SK-N-SH treated with all-trans-retinoic acid at 6 μM for 48 hours (cell line): ENCODE measurements at regions not wholly inside any gene's neighbourhood (a gene's known extent, or its start where the extent isn't known, plus 50 kb on each side); places are given as distances from the start of the nearest gene placed in this dataset.

Experiments used
- ATAC-seq: fragments of 200-7000 bp; cut with Tn5 transposase; 3 replicates; pipeline ENCODE4 v1.9.1; 2020; ENCODE audit warnings: mild to moderate bottlenecking, moderate library complexity
- ARNTL ChIP-seq: fragments of 450-650 bp; formaldehyde crosslinking; IDR thresholded peaks from 2 replicates; pipeline ENCODE4 v1.5.0; 2020; ENCODE audit warnings: low read depth, mild to moderate bottlenecking, moderate library complexity, borderline replicate concordance
- BACH2 ChIP-seq: fragments of 250-450 bp; sonication (Bioruptor Pico); IDR thresholded peaks from 2 replicates; pipeline ENCODE4 v1.9.0; 2021; ENCODE audit warnings: mild to moderate bottlenecking, borderline replicate concordance
- CSDC2 ChIP-seq: fragments of 250-450 bp; sonication (Bioruptor Pico); IDR thresholded peaks from 2 replicates; pipeline ENCODE4 v1.5.0; 2020; ENCODE audit warnings: mild to moderate bottlenecking, moderate library complexity
- CSRNP3 ChIP-seq: fragments of 250-450 bp; sonication (Bioruptor Pico); IDR thresholded peaks from 2 replicates; pipeline ENCODE4 v1.5.1; 2021; ENCODE audit warnings: mild to moderate bottlenecking, moderate library complexity
- ESRRG ChIP-seq: fragments of 250-450 bp; sonication (Bioruptor Pico); IDR thresholded peaks from 2 replicates; pipeline ENCODE4 v1.6.1; 2021; ENCODE audit warnings: mild to moderate bottlenecking
- GLIS3 ChIP-seq: fragments of 250-450 bp; sonication (Bioruptor Pico); IDR thresholded peaks from 2 replicates; pipeline ENCODE4 v1.5.0; 2020; ENCODE audit warnings: mild to moderate bottlenecking, moderate library complexity
- ISL1 ChIP-seq: fragments of 250-450 bp; sonication (Bioruptor Pico); IDR thresholded peaks from 2 replicates; pipeline ENCODE4 v2.1.2; 2022; ENCODE audit warnings: mild to moderate bottlenecking, moderate library complexity
- OSR1 ChIP-seq: fragments of 250-450 bp; sonication (Bioruptor Pico); IDR thresholded peaks from 2 replicates; pipeline ENCODE4 v1.8.0; 2022; ENCODE audit warnings: moderate library complexity, mild to moderate bottlenecking, inconsistent platforms
- POU6F1 ChIP-seq: fragments of 250-450 bp; sonication (Bioruptor Pico); IDR thresholded peaks from 2 replicates; pipeline ENCODE4 v1.8.0; 2021; ENCODE audit warnings: low read depth, mild to moderate bottlenecking, moderate library complexity, borderline replicate concordance
- PPARA ChIP-seq: fragments of 250-450 bp; sonication (Bioruptor Pico); IDR thresholded peaks from 2 replicates; pipeline ENCODE4 v1.5.0; 2020; ENCODE audit warnings: mild to moderate bottlenecking, borderline replicate concordance
- RARB ChIP-seq: fragments of 250-450 bp; sonication (Bioruptor Pico); IDR thresholded peaks from 2 replicates; pipeline ENCODE4 v1.8.0; 2021; ENCODE audit warnings: mild to moderate bottlenecking, moderate library complexity
- SNAI2 ChIP-seq: fragments of 250-450 bp; sonication (Bioruptor Pico); IDR thresholded peaks from 2 replicates; pipeline ENCODE4 v1.5.0; 2020; ENCODE audit warnings: mild to moderate bottlenecking, moderate library complexity
- TCF4 ChIP-seq: fragments of 250-450 bp; sonication (Bioruptor Pico); IDR thresholded peaks from 2 replicates; pipeline ENCODE4 v1.8.0; 2021; ENCODE audit warnings: mild to moderate bottlenecking, moderate library complexity, borderline replicate concordance
- TOX ChIP-seq: fragments of 250-450 bp; sonication (Bioruptor Pico); IDR thresholded peaks from 2 replicates; pipeline ENCODE4 v1.8.0; 2021; ENCODE audit warnings: mild to moderate bottlenecking, moderate library complexity, borderline replicate concordance
- TSHZ2 ChIP-seq: fragments of 250-450 bp; sonication (Bioruptor Pico); IDR thresholded peaks from 2 replicates; pipeline ENCODE4 v1.5.0; 2020; ENCODE audit warnings: mild to moderate bottlenecking, moderate library complexity
- ZC3H10 ChIP-seq: fragments of 250-450 bp; sonication (Bioruptor Pico); IDR thresholded peaks from 2 replicates; pipeline ENCODE4 v1.5.1; 2021; ENCODE audit warnings: mild to moderate bottlenecking, moderate library complexity
- ZFP3 ChIP-seq: fragments of 250-450 bp; sonication (Bioruptor Pico); IDR thresholded peaks from 2 replicates; pipeline ENCODE4 v1.5.0; 2020; ENCODE audit warnings: mild to moderate bottlenecking, moderate library complexity
- ZFP30 ChIP-seq: fragments of 450-650 bp; formaldehyde crosslinking; IDR thresholded peaks from 2 replicates; pipeline ENCODE4 v1.5.0; 2022; ENCODE audit warnings: mild to moderate bottlenecking, moderate library complexity
- ZNF565 ChIP-seq: fragments of 450-650 bp; formaldehyde crosslinking; conservative IDR thresholded peaks from 2 replicates; pipeline ENCODE4 v1.5.0; 2020; ENCODE audit warnings: low read depth, mild to moderate bottlenecking, moderate library complexity
- ZNF70 ChIP-seq: fragments of 450-650 bp; formaldehyde crosslinking; IDR thresholded peaks from 2 replicates; pipeline ENCODE4 v1.5.0; 2020; ENCODE audit warnings: mild to moderate bottlenecking, moderate library complexity
- ZNF8 ChIP-seq: fragments of 450-650 bp; formaldehyde crosslinking; IDR thresholded peaks from 2 replicates; pipeline ENCODE4 v1.5.0; 2020; ENCODE audit warnings: mild to moderate bottlenecking, moderate library complexity

GRCh38 chr2:120961396-120961795, 225.7 kb downstream of the GLI2 start:
- no peak for ATAC-seq

GRCh38 chr2:120963997-120964705, 228.5 kb downstream of the GLI2 start:
- no peak for ATAC-seq
- no peak for TF ChIP-seq ESRRG
- TF ChIP-seq BACH2 (CRISPR knock-in tag): no peak
- no peak for TF ChIP-seq ZFP30 (CRISPR knock-in tag)
- TF ChIP-seq TOX (CRISPR knock-in tag): no peak
- TF ChIP-seq ISL1 (CRISPR knock-in tag): no peak
- TF ChIP-seq RARB (CRISPR knock-in tag): no peak
- no peak for TF ChIP-seq PPARA
- no peak for TF ChIP-seq ZC3H10 (CRISPR knock-in tag)

More at GRCh38 chr2:120961396-120961795, 225.7 kb downstream of the GLI2 start:
- TF ChIP-seq GLIS3 (CRISPR knock-in tag) (no peak), BACH2 (CRISPR knock-in tag) (no peak), CSRNP3 (CRISPR knock-in tag) (no peak), TSHZ2 (CRISPR knock-in tag) (no peak), ZNF70 (no peak)
- TF ChIP-seq, all 23 proteins: peak for 0

- ATAC-seq: no peak
- no peak for TF ChIP-seq TOX (CRISPR knock-in tag)
- no peak for TF ChIP-seq ZNF70
Observed at GRCh38 chr2:120964819-120965218, 229.2 kb downstream of the GLI2 start.

GRCh38 chr2:120966510-120967254, 231.0 kb downstream of the GLI2 start:
- TF ChIP-seq ZNF8 (CRISPR knock-in tag) (no peak), RARB (CRISPR knock-in tag) (no peak), ISL1 (CRISPR knock-in tag) (no peak), PPARA (no peak), ZNF70 (no peak), TCF4 (no peak), ESRRG (no peak), GLIS3 (CRISPR knock-in tag) (no peak), BACH2 (CRISPR knock-in tag) (no peak), POU6F1 (CRISPR knock-in tag) (no peak), TSHZ2 (CRISPR knock-in tag) (no peak), ZFP30 (CRISPR knock-in tag) (no peak), CSDC2 (CRISPR knock-in tag) (no peak), ZC3H10 (CRISPR knock-in tag) (no peak), ZNF565 (CRISPR knock-in tag) (no peak), ZFP3 (no peak), ARNTL (CRISPR knock-in tag) (no peak), OSR1 (CRISPR knock-in tag) (no peak), SNAI2 (no peak), CSRNP3 (CRISPR knock-in tag) (no peak)
- ATAC-seq: no peak
